NCI-H460 (cell line): ENCODE measurements at regions not wholly inside any gene's neighbourhood (a gene's known extent, or its start where the extent isn't known, plus 50 kb on each side); places are given as distances from the start of the nearest gene placed in this dataset.
A peak's percentile ranks its signal among the peaks of the same experiment; 100 is the strongest.
"Not testable (repeated sequence)": the region's sequence is repeated elsewhere in the genome, so short reads cannot be mapped to it uniquely, and the experiment has no call there.

Source experiments
- DNase-seq: peaks from one replicate; pipeline ENCODE4 v3.0.0-alpha.2; 2016; ENCODE audit warnings: low read depth; ENCODE audit errors: extremely low read depth

DNA sequence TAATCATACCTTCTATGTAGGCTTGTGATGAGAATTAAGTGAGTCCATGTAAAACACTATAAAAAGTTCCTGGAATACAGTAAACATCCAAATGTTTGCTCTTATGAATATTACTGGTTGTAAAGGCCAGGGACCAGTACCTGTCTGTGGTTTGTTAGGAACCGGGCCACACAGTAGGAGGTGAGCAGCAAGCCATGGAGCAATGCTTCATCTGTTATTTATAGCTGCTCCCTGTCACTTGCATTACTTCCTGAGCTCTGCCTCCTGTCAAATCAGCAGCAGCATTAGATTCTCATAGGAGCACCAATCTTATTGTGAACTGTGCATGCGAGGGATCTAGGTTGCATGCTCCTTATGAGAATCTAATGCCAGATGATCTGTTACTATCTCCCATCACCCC, 662.0 kb upstream of the ANKRD30A start:
- no peak for DNase-seq

DNA sequence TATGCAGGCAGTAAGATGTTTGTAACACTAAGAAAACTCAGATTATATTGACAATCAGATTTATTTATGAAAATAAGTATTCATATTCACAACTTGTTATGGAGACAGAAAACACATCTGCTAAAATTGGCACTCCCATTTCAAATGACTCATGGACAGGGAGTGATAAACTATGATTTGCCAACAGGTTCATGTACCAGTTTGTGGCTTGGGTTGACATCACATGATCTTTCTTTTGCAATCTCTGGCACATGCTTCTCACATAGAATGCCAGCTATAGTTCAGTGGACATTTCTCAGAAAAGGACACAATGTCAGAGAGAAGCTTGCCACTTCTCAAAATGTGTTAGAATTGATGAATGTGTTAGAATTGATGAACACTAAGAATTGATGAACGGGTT, 663.2 kb upstream of the ANKRD30A start:
- peak; percentile 39 for DNase-seq

DNA sequence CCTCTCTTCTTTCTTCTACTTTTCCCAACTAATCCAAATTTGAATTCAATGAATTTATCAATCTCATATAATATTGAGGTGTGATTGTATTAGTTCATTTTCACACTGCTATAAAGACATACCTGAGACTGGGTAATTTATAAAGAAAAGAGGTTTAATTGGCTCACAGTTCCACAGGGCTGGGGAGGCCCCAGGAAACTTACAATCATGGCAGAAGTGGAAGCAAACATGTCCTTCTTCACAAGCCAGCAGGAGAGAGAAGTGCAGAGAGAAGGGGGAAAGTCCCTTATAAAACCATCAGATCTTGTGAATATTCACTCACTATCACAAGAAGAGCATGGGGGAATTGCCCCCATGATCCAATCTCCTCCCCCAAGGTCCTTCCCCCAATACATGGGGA, 667.0 kb upstream of the ANKRD30A start:
- not testable (repeated sequence) for DNase-seq

DNA sequence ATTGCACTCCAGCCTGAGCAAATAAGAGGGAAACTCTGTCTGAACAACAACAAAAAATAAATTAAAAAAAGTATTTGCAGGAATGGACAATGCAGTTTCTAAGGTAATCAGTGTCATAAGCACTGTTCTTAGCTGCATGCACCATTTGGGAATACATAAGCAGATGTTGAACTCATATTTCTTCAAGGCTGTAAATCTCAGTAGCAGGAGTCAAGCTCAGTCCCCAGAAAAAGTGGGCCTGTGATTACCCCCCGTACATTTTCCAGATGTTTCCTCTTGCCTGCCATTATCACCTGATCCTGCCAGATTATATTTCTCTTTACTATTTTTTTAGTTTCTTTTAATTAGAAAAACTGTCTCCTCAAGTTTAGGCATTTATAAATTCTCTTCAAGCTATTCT, 667.6 kb upstream of the ANKRD30A start:
- DNase-seq, result no peak

DNA sequence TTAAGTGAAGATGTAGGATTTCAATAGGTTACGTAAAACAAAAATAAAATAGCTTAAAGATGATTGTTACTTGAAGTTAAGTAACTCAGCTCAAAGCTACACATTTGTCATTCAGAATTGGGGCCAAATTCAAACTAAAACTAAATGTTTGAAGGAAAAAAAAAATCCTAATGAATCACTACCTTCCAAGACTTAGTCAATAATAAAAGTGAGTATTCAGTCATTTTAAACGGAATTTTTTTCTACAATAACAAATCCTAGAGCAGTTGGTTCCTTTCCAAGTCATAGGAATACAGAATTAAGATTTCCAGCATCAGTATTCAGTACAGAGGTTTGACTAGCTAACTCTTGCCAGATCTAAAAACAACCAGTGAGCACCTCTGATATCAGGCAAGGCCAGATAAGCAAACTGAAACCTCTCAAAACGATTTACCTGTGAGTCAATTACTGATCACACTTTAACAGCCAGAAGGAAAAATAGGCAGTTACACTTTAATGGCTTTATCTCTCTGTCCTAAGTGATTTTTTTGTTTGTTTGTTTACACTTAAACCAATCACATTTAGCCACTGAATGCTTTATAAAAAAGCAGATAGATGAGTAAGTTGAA, 669.8 kb upstream of the ANKRD30A start:
- no peak for DNase-seq

DNA sequence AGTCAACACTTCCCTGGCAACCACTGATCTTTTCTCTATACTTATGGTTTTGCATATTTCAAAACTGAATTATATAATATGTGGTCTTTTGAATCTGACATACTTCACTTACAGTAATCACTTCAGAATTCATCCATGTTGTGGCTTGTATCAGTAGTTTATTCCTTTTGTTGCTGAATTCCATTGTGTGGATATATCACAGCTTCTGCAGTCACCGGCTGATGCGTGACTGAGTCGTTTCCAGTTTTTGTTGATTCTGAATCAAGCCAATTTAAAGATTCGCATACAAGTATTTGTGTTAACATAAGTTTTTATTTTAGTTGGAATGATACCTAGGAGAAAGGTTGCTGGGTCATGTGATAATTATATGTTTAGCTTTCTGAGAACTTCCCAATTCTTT, 672.5 kb upstream of the ANKRD30A start:
- no peak for DNase-seq

DNA sequence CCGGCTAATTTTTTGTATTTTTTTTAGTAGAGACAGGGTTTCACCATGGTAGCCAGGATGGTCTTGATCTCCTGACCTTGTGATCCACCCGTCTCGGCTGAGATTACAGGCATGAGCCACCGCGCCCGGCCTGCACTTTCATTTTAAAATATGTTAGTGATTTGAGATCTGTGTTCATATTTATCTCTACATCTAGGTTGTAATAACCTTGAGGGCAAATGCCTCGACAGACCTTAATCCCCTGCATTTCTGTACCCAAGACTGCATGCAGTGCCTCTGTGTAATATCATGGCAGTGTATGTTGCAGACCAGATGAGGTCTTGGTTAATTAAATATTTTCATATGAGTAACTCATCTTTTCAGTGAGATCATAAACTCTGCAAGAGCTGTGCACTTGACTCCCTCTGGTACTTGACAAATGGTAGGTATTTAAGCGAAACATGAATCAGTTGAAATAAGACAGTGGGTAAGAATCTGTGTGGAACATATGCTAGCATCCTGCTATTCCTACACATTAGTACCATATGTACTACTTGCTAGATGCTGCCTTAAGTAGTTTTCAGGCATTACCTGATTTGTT, 673.9 kb upstream of the ANKRD30A start:
- DNase-seq, result no peak

DNA sequence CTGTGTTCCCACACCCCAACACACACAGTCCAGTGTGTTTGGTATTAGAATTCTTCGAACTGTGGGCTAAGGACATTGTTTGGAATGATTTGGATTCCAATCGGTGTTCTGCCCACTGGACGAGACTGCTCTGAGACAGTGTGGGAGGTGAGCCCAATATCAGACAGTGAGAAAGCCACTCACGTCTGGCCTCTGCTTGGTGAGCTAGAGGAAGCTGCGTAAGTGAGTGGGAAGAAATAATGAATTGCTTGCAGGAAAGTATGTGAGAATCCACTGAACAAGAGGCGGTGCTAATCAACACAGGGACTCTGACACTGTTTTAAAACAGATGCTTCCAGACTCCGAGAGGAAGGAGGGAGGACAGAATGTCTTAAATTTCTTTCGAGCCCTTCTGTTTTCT, 675.0 kb upstream of the ANKRD30A start:
- DNase-seq, result no peak

DNA sequence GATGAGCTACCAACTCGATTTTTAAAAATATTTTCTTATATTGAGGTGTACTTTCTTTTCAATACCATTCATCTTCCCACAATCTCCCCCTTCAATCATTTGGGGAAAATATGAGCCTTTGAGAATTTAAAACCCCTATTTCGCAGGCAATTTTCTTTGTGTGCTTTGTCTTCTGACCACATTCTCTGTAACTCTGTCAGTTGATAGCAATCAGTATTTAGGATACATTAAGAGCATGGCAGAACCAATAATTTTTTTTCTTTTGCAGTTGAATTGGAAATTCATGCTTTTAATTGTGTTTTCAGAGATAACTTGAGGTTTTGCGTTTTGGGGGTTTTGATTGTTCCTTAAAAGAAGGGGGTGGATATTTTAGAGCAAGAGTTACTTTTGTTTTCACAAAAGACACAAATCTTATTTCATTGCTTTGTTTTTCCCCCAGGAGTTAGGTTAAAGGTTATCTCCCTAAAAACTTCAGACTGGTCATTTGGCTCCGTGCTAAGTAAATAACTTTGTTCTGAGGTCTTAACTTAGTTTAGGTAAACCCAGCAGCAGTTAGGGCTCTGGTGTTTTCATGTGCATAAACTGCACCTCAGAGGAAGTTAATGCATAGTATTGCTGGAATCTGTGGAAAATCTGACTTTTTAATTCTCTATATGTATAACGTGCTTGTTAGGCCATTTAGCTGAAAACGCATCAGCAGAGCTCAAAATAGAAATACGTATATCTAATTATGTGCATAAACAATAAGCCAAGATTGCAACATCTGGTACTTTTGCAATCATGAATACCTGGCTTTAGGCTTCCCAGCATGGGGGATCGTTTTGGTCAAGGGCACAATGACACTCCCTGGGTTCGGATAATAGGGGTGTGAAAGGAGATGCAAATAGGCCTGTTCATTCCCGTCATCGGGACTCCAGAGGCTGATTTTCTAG, 676.4 kb upstream of the ANKRD30A start:
- no peak for DNase-seq

DNA sequence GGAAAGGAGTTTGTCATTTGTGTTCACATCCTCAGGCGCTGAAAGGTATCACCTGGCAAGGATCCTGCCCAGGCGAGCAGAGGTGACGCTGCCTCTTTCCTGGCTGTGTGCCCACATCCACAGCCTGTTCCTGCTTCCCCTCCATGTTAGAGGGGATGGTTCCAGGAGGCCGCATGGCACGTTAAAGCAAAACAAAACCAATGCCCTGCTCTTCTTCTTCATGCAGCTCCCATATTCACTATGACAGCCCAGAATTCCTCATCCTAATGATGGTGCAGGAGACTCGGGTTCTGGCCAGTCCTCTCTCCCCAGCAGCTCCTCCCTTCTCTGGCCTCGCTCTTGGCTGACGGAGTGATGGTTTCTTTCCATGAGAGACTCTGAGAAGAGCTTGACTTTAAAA, 678.5 kb upstream of the ANKRD30A start:
- no peak for DNase-seq

DNA sequence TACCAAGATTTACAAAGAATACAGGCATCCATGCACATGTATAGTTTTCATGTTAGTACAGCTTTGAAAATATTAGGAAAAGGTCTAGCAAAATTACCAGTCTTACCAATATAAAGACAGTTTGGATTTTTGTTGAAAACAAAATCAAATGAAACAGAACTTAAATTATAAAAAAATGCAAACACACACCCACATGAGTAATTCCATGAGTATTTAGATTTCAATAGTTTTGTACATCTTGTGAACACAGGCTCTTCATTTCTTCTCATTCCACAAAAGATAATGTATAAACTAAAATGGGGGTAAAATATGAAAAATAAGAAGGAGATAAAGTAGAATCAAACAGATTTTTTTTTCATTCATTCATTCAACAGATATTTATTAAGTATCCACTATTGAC, 682.2 kb upstream of the ANKRD30A start:
- DNase-seq, result no peak

DNA sequence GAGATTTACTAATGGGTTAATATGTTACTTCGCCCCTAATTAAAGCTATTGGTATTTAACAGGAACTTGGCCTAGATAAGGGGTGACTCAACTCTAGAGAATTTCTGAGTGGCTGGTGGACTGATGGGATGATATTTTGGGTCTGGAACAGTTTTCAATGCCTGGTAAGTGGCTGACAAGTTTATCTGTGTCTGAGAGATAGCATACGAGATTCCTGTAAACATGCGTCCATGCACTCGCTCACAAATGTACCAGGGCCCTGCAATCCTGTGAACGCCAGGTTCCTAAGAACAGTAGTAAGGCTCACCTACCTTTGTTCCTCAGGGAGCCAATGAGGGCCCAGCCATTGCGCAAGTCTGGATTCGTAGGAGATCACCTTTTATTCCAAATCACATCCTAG, 683.8 kb upstream of the ANKRD30A start:
- no peak for DNase-seq

DNA sequence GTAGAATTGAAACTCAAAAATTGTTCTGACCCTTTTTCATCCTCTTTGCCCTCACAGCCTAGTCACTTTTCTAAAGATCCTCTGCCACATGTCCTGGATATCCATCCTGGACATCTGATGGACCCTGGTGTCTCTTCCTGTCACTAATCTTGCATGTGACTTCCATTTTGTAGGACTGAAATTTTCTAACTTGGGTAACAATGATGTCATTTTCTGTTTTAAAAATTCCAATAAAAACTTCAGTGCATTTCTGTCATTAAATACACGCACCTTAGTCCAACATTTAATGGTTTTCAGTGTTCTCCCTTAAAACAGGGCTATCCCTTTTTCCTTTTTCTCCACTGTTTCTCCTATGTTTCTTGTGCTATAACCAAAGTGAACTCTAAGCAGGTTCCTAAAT, 684.9 kb upstream of the ANKRD30A start:
- DNase-seq, result no peak

DNA sequence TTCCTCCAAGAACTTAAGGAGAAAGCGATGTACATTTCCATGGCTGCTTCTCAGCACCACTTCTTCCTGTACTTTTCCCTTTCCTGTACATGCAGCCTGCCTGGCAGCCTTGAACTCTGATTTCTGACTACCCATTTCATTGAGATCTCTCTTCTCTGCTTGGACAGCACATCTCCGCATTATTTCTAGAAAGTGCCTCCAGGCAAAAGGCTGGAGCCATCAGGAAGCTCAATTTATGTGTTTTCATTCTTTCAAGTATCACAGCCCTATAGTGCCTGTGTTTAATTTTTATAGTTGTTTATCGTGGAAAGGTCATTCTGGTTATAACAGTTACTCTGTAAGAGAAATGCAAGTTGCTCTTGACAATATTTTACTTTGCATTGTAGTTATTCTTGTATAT, 688.0 kb upstream of the ANKRD30A start:
- no peak for DNase-seq

DNA sequence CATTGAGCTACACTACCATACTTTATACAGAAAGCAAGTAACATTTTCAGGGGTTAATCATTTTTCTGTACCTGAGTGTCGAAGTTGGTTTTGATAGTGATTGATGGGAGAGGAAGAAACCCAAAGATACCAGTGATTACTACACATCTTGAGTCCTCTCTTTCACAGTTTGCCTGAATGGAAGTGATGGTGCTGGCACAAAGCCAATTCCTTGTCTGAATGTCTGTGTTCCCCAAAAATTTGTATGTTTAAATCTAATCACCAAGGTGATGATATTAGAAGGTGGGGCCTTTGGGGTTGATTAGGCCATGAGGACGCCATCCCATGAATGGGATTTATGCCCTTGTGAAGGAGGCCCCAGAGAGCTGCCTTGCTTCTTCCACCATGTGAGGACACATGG, 696.9 kb upstream of the ANKRD30A start:
- DNase-seq, result no peak

DNA sequence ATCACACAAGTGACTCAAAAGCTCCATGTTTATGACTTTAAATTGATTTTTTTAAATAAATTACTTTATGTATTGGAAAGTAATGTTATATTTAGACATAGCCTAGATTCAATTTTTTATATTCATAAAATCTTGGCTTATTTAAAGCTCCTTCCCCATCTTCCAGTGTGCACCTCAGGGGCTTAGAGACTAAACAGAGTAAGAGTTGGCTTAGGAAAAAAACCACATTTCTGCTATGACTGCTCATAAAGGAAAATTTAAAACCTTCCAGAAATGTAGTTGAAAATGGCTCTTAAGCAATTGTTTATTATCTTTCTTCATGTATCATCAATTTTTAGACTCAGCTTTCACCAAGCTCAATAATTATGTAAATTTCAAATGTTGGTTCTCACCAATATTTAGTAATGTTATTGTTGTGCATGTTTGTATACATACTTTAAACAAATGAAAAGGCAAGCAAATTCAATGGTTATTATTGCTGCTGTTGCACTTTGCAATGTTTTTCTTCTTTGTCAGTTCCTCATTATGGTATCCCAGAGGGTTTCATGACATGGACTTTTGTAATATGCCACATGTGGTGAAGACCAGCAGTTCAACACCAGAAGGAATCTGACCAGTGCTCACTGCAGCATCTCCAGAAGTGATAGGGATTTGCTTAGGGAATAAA, 700.1 kb upstream of the ANKRD30A start:
- DNase-seq, result no peak

DNA sequence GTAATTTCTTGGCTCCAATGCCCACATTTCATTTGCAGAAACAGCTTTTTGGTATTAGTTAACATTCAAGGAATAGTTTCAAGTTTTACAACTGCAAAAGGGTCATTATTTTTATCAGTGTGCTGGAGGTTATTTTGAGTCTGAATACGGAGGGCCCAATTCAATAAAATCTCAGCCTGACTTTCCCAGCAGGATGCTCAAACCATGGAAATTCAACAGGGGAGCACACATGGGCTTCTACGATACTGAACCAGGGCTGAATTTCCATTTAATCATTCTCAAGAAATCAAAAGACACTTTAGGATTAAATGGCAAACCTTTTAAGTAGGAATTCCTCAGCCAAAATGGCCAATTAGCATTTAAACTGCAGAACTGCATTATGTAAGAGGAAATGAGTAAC, 700.9 kb upstream of the ANKRD30A start:
- no peak for DNase-seq

DNA sequence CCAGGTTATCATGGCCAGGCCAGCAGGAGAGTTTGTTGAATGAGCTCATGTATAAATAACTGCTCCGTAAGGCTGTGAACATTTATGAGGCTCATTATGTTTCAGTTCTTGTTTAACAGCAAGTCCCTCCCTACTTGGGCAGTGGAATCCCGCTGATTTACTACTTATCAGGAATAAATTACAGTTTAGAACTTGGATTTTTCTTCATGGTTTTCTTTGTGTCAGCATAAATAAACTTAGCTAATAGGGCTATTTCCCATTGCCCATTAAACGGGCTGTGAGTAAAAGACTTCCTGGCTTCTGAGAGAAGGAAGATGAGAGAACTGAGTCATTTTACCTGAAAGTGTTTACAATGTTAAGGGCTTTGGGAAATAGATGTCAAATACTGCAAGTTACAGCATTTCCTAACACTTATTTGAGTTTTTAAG, 701.6 kb upstream of the ANKRD30A start:
- no peak for DNase-seq

DNA sequence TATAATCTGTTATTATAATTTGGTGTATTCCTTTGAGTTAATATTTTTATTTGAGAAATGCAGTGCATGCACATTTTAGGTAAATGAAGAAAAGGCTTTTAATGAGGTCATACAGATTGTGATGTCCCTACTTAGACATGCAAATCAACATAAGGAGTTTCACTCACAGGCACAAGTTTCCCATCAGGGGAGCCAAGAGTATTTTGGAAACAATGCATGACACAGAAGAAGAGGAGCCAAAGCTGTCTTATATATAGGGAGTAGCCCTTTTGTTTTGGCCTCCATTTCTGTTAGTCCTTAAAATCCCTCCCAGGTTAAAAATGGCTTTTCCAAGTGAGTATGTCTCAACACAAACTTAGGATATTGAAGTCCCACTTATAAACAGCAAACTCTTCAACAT, 703.4 kb upstream of the ANKRD30A start:
- no peak for DNase-seq

DNA sequence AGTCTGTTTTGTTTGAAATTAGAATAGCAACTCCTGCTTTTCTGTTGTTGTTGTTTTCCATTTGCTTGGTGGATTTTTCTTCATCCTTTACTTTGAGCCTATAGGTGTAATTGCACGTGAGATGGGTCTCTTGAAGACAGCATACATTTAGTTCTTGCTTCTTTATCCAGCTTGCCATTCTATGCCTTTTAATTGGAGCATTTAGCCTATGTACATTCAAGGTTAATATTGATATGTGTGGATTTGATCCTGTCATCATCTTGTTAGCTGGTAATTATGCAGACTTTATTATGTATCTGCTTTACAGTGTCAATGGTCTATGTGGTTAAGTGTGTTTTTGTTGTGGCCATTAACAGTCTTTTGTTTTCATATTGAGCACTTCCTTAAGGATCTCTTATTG, 708.9 kb upstream of the ANKRD30A start:
- DNase-seq, result no peak

DNA sequence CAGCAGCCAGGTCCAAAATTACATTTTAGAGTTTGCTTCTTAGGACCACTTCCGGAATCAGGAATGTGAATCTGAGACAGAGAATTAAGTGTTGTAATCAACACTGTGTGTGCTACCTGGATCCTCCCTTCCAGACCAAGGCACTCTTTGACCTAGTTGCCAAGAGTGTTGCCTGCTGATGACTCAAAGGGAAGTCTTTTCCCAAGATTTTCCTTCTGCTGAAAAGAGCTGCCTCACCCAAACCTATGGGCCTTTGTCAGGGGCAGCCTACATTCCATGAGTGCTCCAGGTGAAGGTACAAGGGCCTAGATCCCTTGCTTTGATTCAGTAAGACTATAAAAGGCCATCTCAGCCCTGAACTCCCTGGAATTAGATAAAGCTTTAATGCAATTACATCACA, 712.5 kb upstream of the ANKRD30A start:
- DNase-seq, result no peak
